ENCODE measurements at regions not wholly inside any gene's neighbourhood (a gene's known extent, or its start where the extent isn't known, plus 50 kb on each side); places are given as distances from the start of the nearest gene placed in this dataset.
A peak's percentile ranks its signal among the peaks of the same experiment; 100 is the strongest.

DNA sequence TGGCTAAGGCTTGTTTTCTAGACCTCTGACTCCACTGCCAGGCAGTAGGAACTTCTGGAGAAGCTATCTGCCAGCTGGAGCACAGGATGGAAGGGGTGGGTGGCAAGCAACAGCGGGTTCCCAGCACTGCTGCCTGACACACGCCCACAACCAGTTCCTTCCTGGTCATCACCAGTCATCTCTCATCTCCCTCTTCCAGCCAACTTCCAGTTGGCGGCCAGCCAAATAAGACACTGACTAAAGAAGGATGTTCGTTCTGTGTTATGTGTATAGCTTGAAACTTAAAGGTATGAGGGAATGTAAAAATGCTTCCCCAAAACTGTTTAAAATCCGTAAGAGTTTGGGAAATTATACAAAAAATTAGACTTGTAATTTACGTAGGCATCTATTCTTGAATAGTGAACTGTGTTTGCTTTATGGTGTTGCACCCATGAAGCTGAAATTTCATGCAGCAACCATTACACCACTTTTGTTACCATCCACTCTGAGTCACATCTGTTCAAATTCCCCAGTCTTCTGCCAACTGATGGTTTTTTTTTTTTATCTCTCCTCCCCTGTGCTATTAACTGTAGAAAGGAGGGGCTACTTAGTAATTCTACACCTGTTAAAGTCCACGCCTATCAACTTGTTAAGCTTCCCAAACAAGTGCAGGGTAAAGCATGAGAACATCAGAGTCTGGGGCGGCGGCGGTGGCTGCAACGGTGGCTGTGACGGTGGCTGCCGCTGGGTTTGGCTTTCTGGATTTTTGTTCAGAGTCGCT lies 86.2 kb upstream of the FRY start:
- no peaks in the 10 kb centered on the region for H3K27me3 Mint-ChIP-seq
- H3K4me3 Mint-ChIP-seq: no peak overlapping the region
- DNase-seq (no peak), ATAC-seq (no peak)
- no peak overlapping the region for H3K27ac Mint-ChIP-seq
- H3K36me3 Mint-ChIP-seq (ENCODE audit: low read depth): peaks cover 22% of the 10 kb centered on the region
- no peaks in the 10 kb centered on the region for H3K9me3 ChIP-seq (ENCODE audit: control insufficient read depth, low read length, poor library complexity, severe bottlenecking)
- H3K4me1 Mint-ChIP-seq: peaks cover 23% of the 10 kb centered on the region

DNA sequence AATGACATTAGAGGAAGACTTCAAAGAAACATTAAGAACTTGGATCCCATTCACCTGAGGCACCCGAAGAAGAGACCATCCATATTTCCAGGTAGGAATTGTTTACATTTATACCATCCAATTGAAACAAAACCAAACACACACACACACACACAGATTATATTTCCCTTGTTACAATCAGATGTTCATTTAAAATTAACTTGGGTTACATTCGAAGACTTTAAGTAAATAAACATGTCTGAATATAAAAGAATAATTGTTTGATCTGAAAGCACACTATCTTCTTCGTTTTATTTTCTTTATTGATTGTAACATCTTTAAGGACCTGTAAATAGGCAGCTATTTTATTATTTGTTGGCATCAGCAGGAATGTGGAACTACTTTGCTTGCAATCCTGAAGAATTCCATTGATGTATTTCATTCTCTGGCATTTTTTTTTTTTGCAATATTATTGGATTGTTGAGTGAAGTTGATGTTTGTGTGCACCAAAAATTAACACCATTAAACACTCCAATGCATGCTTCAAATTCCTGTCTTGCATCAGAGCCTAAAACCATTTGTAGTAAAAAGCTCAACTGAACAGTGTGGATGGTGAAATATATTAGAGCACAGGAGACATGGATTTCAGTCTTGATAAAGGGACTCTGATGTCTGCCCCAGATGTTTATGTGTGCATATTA lies 85.3 kb upstream of the FRY start:
- no peaks in the 10 kb centered on the region for H3K9me3 ChIP-seq (ENCODE audit: control insufficient read depth, low read length, poor library complexity, severe bottlenecking)
- Mint-ChIP-seq H3K4me3 (no peak overlapping the region), H3K36me3 (ENCODE audit: low read depth) (peaks cover 19% of the 10 kb centered on the region), H3K27ac (no peak overlapping the region), H3K27me3 (no peaks in the 10 kb centered on the region), H3K4me1 (peaks cover 29% of the 10 kb centered on the region)
- ATAC-seq: no peak
- no peak for DNase-seq

DNA sequence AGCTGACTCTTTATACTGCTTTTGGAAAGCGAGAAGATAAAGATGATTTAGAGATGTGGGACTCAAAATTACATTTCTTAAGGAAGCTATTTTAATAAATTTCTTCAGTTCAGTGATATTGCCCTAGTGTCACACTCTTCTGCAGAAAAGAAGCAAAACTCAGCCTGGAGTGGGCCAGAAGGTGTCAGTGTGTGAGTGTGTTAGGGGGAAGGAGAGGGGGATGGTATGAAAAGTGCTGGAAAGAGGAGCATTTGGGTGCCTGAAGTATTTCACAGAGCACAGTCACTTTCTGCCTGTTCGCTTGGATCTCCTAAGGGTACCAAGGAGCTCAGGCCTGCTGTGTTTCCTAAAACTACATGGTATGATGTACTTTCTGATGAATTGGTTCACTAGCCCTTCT lies 84.5 kb upstream of the FRY start:
- H3K9me3 ChIP-seq (ENCODE audit: control insufficient read depth, low read length, poor library complexity, severe bottlenecking): no peaks in the 10 kb centered on the region
- Mint-ChIP-seq H3K27ac (no peak overlapping the region), H3K4me1 (peaks cover 30% of the 10 kb centered on the region), H3K4me3 (no peak overlapping the region), H3K27me3 (no peaks in the 10 kb centered on the region), H3K36me3 (ENCODE audit: low read depth) (peaks cover 19% of the 10 kb centered on the region)
- DNase-seq: no peak
- no peak for ATAC-seq

DNA sequence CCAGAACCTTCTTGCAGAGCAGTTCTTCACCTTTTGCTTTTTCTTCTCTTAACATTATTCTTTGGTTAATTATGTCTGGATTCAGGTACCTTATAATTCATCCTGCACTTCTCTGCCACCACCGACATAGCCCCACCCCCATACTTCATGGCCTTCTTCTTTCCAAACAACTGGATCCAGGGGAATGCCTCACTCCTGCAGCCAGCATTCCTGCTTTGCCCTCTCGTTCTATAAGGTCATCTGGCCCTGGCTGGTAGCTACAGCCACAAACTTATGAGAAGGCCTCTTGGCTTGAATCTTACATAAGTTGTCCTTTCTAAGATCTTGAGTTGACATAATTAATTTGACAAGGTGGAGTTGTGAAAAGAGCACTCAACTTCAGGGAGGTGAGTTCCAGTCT lies 84.1 kb upstream of the FRY start:
- H3K9me3 ChIP-seq (ENCODE audit: control insufficient read depth, low read length, poor library complexity, severe bottlenecking): no peaks in the 10 kb centered on the region
- ATAC-seq: no peak
- Mint-ChIP-seq H3K27ac (no peak overlapping the region), H3K36me3 (ENCODE audit: low read depth) (peaks cover 19% of the 10 kb centered on the region), H3K4me3 (no peak overlapping the region), H3K4me1 (peaks cover 30% of the 10 kb centered on the region), H3K27me3 (no peaks in the 10 kb centered on the region)
- DNase-seq: no peak

DNA sequence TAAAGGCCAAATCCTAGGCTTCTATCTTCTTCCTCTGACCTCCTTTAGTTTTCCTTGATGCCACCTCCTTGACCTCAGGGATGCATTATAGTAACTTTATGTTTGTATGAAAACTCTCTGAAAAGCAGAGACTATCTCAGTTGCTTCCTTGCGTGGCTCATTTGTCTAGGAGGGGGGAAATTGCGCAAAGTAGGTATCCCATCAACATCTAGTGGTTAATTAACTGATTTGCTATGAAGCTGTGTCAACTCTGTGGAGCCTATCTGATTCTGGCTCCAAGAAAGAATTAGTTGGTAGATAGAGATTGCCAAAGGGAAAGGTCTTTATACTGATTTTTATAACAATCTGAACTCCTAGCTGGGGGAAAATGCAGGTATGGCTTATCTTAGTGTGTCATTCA lies 82.1 kb upstream of the FRY start:
- no peaks in the 10 kb centered on the region for H3K27me3 Mint-ChIP-seq
- ATAC-seq: no peak
- DNase-seq: no peak
- H3K9me3 ChIP-seq (ENCODE audit: control insufficient read depth, low read length, poor library complexity, severe bottlenecking): no peaks in the 10 kb centered on the region
- H3K27ac Mint-ChIP-seq: peak overlapping the region; percentile 9
- H3K4me3 Mint-ChIP-seq: no peak overlapping the region
- H3K4me1 Mint-ChIP-seq: peaks cover 30% of the 10 kb centered on the region
- peaks cover 25% of the 10 kb centered on the region for H3K36me3 Mint-ChIP-seq (ENCODE audit: low read depth)

DNA sequence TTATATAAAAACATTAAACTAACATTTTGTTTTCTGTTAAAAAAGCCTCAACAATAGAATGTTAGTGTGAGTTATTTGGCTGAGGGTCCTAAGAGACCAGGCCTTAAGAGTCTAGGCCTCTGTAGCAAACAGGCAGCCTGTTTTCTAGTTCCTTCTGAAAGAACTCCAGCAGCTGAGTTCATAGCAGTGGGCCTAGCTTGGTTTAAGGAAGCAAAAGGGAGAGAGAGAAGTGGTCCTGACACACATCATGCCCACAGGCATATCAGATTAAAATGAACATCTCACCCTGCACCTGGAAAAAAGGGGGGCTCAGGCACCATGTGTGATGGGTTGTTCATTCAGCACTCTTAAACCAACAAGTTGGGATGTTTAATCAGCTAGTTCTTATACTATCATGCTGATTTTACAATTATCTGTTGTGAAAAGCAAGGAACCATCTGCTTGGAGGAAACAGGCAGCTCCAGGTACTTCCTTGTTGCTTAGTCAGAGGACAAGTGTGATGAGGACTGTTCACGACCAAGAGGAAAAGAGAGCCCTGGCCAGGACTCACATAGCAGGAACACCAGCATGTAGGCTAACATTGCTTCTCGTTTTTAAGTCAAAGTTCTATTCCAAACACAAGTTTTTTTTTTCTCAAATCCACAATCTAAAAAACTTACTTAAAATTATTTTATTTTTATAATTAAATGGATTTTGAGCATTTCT lies 81.3 kb upstream of the FRY start:
- ATAC-seq (no peak), DNase-seq (no peak)
- Mint-ChIP-seq H3K27me3 (no peaks in the 10 kb centered on the region), H3K4me3 (no peak overlapping the region), H3K4me1 (peaks cover 27% of the 10 kb centered on the region), H3K36me3 (ENCODE audit: low read depth) (peaks cover 23% of the 10 kb centered on the region), H3K27ac (no peak overlapping the region)
- no peaks in the 10 kb centered on the region for H3K9me3 ChIP-seq (ENCODE audit: control insufficient read depth, low read length, poor library complexity, severe bottlenecking)

DNA sequence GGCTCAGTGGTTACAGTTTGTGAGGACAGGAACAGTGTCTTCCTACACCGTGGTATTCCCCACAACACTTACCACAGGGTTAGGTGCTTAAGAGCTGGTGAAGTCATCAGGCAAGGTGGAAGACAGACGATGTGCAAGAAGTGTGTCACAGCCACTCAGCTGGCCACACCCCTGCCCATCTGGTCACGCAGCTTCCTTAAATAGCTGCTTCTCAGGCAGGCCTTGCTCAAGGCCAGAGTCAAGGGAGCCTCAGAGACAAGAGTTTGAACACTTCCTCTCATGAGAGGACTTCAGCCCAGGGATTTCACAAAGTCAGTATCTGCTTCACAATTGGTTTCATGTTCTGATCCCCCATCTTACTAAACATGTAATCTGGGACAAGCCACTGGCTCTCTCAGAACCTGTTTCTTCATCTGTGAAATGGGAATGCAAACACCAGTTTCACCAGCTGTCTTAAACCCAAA lies 80.3 kb upstream of the FRY start:
- Mint-ChIP-seq H3K4me3 (no peak overlapping the region), H3K36me3 (ENCODE audit: low read depth) (peaks cover 23% of the 10 kb centered on the region), H3K4me1 (peaks cover 27% of the 10 kb centered on the region)

DNA sequence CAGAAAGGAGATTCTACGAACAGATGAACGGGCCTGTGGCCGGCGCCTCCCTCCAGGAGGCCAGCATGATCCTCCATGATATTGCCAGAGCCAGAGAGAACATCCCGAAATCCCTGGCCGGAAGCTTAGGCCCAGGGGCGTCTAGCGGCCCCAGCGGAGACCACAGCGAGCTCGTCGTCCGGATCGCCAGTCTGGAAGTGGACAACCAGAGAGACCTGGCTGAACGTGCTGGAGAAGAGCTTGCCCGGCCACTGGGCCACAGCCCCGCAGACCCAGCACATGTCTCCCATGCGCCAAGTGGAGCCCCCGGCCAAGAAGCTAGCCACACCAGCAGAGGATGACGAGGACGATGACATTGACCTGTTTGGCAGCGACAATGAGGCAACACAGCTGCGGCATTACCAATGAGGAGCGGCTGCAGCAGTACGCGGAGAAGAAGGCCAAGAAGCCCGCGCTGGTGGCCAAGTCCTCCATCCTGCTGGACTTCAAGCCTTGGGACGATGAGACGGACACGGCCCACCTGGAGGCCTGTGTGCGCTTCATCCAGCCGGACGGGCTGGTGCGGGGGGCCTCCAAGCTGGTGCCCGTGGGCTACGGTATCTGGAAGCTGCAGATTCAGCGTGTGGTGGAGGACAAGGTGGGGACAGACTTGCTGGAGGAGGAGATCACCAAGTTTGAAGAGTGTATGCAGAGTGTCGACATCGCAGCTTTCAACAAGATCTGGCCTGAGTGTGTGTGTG lies 78.8 kb upstream of the FRY start:
- no peak for DNase-seq
- Mint-ChIP-seq H3K27me3 (no peaks in the 10 kb centered on the region), H3K4me1 (peaks cover 26% of the 10 kb centered on the region), H3K36me3 (ENCODE audit: low read depth) (peaks cover 21% of the 10 kb centered on the region), H3K27ac (no peak overlapping the region), H3K4me3 (no peak overlapping the region)
- ATAC-seq: no peak
- H3K9me3 ChIP-seq (ENCODE audit: control insufficient read depth, low read length, poor library complexity, severe bottlenecking): no peaks in the 10 kb centered on the region

More for the DNA sequence above, 80.3 kb upstream of the FRY start:
- peak; percentile 97 for ATAC-seq
- Mint-ChIP-seq H3K27ac (peak overlapping the region; percentile 69), H3K27me3 (no peaks in the 10 kb centered on the region)
- no peaks in the 10 kb centered on the region for H3K9me3 ChIP-seq (ENCODE audit: control insufficient read depth, low read length, poor library complexity, severe bottlenecking)
- DNase-seq: no peak

DNA sequence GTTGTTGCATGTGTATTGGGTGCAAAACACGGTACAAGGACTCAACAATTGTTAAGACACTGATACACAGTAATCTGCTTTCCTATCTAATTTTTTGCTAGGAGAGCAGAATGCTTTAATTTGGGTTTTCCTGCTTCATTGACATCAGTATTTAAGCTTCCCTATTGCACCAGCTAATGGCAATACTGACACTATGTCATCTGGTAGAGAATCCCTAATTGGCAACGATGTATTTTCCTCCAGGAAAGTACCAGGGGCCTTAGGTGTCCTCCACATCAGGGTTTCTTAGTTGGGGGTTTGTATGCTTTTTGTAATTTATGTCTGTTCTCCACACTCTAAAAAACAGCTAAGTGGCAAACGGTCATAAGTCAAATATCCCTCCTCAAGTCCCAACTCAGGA lies 76.5 kb upstream of the FRY start:
- Mint-ChIP-seq H3K4me3 (no peak overlapping the region), H3K36me3 (ENCODE audit: low read depth) (peaks cover 6% of the 10 kb centered on the region), H3K27ac (no peak overlapping the region)

DNA sequence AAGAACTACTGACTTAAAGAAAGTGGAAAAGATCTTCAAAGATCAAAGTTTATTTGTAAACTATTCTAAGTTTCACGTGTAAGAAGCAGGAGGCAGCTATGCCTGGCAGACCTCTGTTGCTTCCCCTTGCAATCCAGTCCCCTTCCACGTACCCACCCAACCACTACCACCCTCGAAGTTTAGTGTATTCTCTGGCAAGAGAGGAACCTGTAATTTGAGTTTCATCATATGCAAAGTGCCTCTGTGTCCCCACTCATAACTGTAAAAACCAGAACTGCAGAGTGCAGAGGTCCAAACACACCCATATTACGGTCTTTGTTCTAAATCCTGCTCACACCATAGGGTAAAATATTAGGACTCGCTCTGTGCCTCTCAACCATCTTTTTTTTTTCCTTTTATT lies 75.8 kb upstream of the FRY start:
- DNase-seq (no peak), ATAC-seq (no peak)
- H3K9me3 ChIP-seq (ENCODE audit: control insufficient read depth, low read length, poor library complexity, severe bottlenecking): no peaks in the 10 kb centered on the region
- Mint-ChIP-seq H3K27me3 (no peaks in the 10 kb centered on the region), H3K36me3 (ENCODE audit: low read depth) (peaks cover 6% of the 10 kb centered on the region), H3K4me1 (peaks cover 7% of the 10 kb centered on the region), H3K27ac (no peak overlapping the region), H3K4me3 (no peak overlapping the region)

More for the DNA sequence above, 76.5 kb upstream of the FRY start:
- Mint-ChIP-seq H3K27me3 (no peaks in the 10 kb centered on the region), H3K4me1 (peaks cover 10% of the 10 kb centered on the region)
- H3K9me3 ChIP-seq (ENCODE audit: control insufficient read depth, low read length, poor library complexity, severe bottlenecking): no peaks in the 10 kb centered on the region
- DNase-seq: no peak
- ATAC-seq: no peak

DNA sequence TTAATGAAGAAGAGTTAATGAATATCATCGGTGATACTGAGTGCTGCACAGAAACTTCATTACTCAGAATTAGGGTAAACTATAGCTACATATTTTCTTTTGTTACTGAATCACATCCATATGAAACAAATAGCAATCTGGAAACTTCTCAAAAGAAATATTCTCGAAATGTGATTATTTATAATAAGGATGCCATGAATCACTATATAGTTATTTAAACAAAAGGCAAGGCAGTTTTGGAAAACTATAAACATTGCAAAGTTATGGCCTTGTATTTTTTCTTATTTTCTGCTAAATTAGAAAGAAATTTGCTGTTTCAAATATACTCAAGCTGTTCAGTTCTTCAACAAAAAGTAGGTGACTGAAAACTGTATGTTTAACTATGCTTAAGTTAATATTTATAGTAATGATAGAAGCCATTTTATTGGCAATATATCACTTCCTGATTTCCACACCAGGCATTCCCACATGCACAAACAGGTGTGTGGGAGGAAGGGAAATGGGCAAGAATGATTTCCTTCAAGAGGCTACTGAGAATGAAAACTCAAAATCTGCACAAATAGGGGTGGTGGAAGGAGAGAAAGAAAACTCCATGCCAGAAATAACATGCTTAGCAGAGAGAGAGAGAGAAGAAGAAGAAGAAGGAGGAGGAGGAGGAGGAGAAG lies 74.5 kb upstream of the FRY start:
- no peaks in the 10 kb centered on the region for H3K9me3 ChIP-seq (ENCODE audit: control insufficient read depth, low read length, poor library complexity, severe bottlenecking)
- H3K36me3 Mint-ChIP-seq (ENCODE audit: low read depth): peaks cover 10% of the 10 kb centered on the region
- no peak overlapping the region for H3K27ac Mint-ChIP-seq
- H3K4me1 Mint-ChIP-seq: peaks cover 7% of the 10 kb centered on the region
- no peaks in the 10 kb centered on the region for H3K27me3 Mint-ChIP-seq
- no peak for ATAC-seq
- H3K4me3 Mint-ChIP-seq: no peak overlapping the region
- DNase-seq: no peak

DNA sequence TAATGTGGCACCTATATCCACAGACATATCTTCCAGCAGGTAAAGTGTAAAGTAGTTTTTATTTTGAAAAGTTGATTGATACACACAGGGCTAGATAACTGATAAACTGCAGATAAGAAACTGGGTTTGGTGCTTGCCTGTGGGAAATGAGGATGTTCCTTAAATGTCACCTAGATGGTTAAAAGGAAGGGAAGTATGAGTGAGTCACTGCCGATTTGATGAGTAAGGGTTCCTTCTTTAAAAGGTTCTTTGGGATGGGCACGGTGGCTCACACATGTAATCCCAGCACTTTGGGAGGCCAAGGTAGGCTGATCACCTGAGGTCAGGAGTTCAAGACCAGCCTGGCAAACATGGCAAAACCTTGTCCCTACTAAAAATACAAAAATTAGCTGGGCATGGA lies 73.8 kb upstream of the FRY start:
- H3K27me3 Mint-ChIP-seq: no peaks in the 10 kb centered on the region
- peaks cover 11% of the 10 kb centered on the region for H3K4me1 Mint-ChIP-seq
- peaks cover 8% of the 10 kb centered on the region for H3K36me3 Mint-ChIP-seq (ENCODE audit: low read depth)
- H3K27ac Mint-ChIP-seq: no peak overlapping the region
- no peak for DNase-seq
- no peak overlapping the region for H3K4me3 Mint-ChIP-seq
- no peaks in the 10 kb centered on the region for H3K9me3 ChIP-seq (ENCODE audit: control insufficient read depth, low read length, poor library complexity, severe bottlenecking)
- no peak for ATAC-seq

All from T-helper 17 cell (primary cell).